ENCODE measurements at regions not wholly inside any gene's neighbourhood (a gene's known extent, or its start where the extent isn't known, plus 50 kb on each side); places are given as distances from the start of the nearest gene placed in this dataset.
"Not testable (repeated sequence)": the region's sequence is repeated elsewhere in the genome, so short reads cannot be mapped to it uniquely, and the experiment has no call there.

GRCh38 chr4:148845609-148846008 lies 403.4 kb upstream of the NR3C2 start:
- no peak overlapping the region for H3K4me3 ChIP-seq (ENCODE audit: low read depth, low read length)
- in situ Hi-C loops (cut with HindIII; ENCODE audit: low sequenced_read_pairs), result no loop called here
- TF ChIP-seq CTCF (IDR thresholded peaks at IDR 0.05; ENCODE audit: low read depth, low read length, missing control alignments), result no peak
- no peak for DNase-seq (ENCODE audit: low read depth)

GRCh38 chr4:148843625-148844024 lies 401.4 kb upstream of the NR3C2 start:
- H3K4me3 ChIP-seq (ENCODE audit: low read depth, low read length), result no peak overlapping the region
- TF ChIP-seq CTCF (IDR thresholded peaks at IDR 0.05; ENCODE audit: low read depth, low read length, missing control alignments), result no peak
- DNase-seq (ENCODE audit: low read depth), result no peak
- in situ Hi-C loops (cut with HindIII; ENCODE audit: low sequenced_read_pairs), result no loop called here

DNA sequence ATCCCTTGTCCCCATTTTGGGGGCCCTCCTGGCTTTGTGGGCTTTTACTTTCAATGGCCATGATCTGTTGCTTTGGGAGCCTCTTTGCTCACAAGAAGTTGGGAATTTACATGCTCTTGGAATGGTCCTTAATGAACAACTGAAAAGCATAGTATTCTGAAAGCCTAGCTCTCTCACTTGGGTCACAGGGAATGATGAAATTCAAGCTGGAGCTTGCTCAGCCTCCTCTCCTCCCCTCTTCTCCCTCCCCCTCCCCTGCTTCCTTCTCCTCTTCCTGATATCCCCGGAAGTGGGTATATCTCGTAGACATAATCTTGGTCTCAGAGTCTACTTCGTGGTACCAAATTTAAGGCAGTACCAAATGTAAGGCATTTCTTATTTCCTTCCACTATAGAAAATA lies 400.6 kb upstream of the NR3C2 start:
- H3K4me3 ChIP-seq (ENCODE audit: low read depth, low read length), result no peak overlapping the region
- in situ Hi-C loops (cut with HindIII; ENCODE audit: low sequenced_read_pairs), result no loop called here
- TF ChIP-seq CTCF (IDR thresholded peaks at IDR 0.05; ENCODE audit: low read depth, low read length, missing control alignments), result no peak
- DNase-seq (ENCODE audit: low read depth), result no peak

GRCh38 chr4:148837571-148837970 lies 395.4 kb upstream of the NR3C2 start:
- in situ Hi-C loops (cut with HindIII; ENCODE audit: low sequenced_read_pairs); DNase-seq (ENCODE audit: low read depth); H3K4me3 ChIP-seq (ENCODE audit: low read depth, low read length): not testable (repeated sequence)

DNA sequence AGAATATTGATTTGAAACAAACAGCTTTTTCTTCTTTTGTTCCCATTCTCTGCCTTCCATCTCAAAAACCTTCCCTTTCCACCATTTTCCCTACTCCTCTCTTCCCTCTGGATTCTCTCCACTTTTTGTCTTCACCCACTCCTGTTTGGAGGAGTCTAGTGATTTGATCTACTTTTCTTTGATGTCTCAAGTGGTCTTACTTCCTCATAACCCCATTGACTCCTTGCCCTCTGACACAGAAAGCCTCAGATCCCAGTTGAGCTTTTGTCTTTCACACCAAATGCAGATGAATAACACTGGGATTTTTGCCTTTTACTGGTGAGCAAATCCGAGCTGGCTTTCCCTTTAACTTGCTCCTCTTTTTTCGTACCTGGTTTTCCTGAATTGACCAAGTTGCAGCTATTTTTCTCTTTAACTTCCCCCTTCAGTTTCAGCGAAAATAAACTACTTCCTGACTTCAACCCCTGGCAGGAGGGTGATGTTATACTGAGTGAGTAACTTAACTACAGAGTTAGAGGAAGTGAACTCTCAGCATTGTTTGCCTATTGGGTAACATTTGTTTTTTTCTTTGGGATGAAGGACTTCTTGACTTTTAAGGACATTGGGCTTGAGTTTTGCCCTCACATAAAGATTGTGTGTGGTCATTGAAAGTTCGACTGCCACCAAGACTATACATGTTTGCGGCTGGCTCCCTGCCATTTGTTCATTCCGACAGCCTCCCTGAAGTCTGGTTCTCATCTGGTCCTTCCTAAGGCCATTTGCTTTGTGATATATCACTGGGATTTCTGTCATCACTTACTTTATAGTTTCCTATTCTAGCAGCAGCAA lies 392.8 kb upstream of the NR3C2 start:
- in situ Hi-C loops (cut with HindIII; ENCODE audit: low sequenced_read_pairs), result no loop called here
- no peak overlapping the region for H3K4me3 ChIP-seq (ENCODE audit: low read depth, low read length)
- no peak for DNase-seq (ENCODE audit: low read depth)
- TF ChIP-seq CTCF (IDR thresholded peaks at IDR 0.05; ENCODE audit: low read depth, low read length, missing control alignments), result no peak

- in situ Hi-C loops (cut with HindIII; ENCODE audit: low sequenced_read_pairs), result no loop called here
- TF ChIP-seq CTCF (IDR thresholded peaks at IDR 0.05; ENCODE audit: low read depth, low read length, missing control alignments), result no peak
- DNase-seq (ENCODE audit: low read depth), result peak; percentile 68
- H3K4me3 ChIP-seq (ENCODE audit: low read depth, low read length), result no peak overlapping the region
Observed at GRCh38 chr4:148831945-148832344, 389.7 kb upstream of the NR3C2 start.

DNA sequence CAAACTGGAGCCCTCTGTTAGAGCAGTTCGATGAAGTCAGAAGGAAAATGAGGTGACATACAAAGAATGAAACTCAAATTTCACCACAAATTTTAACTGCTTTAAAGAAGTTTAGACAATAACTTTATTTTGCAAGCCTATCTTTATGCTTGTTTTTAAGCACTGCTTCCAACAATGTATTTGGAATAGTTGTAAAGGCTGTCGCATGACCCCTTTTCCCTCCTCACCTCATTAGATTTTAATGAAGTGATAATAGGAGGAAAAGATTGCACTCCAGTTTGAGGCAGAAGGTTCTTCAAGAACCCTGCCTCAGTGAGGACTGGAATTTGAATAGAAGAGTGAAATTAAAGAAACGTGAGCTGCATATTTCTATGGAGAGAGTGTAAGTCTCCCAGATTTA lies 386.1 kb upstream of the NR3C2 start:
- DNase-seq (ENCODE audit: low read depth), result no peak
- TF ChIP-seq CTCF (IDR thresholded peaks at IDR 0.05; ENCODE audit: low read depth, low read length, missing control alignments), result no peak
- in situ Hi-C loops (cut with HindIII; ENCODE audit: low sequenced_read_pairs), result no loop called here
- no peak overlapping the region for H3K4me3 ChIP-seq (ENCODE audit: low read depth, low read length)

Measured in astrocyte of the cerebellum (primary cell).